Cardiac muscle cell (in vitro differentiated cells and primary cell): ENCODE measurements at regions not wholly inside any gene's neighbourhood (a gene's known extent, or its start where the extent isn't known, plus 50 kb on each side); places are given as distances from the start of the nearest gene placed in this dataset.

Experiments
- DNase-seq, 2 donors: peaks; one replicate each; pipeline versions ENCODE4 v3.0.0 to v3.0.0-alpha.2; 2010 to 2017; ENCODE audit warnings: low read depth in 1 of 2, low spot score in 1 of 2
- H3K27ac ChIP-seq: fragments of 200-600 bp; sonication (generic); 2 replicates; pipeline ENCODE4 v1.5.1; 2016
- H3K27me3 ChIP-seq: fragments of 200-600 bp; sonication (generic); 2 replicates; pipeline ENCODE4 v1.6.0; 2016; ENCODE audit warnings: control low read depth
- H3K36me3 ChIP-seq: fragments of 200-600 bp; sonication (generic); 2 replicates; pipeline ENCODE4 v1.5.1; 2016; ENCODE audit warnings: control low read depth
- H3K4me1 ChIP-seq: fragments of 200-600 bp; sonication (generic); 2 replicates; pipeline ENCODE4 v1.8.1; 2017; ENCODE audit warnings: low read depth, mild to moderate bottlenecking, mixed run types
- H3K4me3 ChIP-seq: fragments of 200-600 bp; sonication (generic); 2 replicates; pipeline ENCODE4 v1.5.1; 2016; ENCODE audit warnings: mild to moderate bottlenecking
- H3K9me3 ChIP-seq: fragments of 200-600 bp; sonication (generic); 2 replicates; pipeline ENCODE4 v1.5.1; 2017; ENCODE audit warnings: low read depth, mild to moderate bottlenecking, control low read depth
- TF ChIP-seq, protein P1 (sequence below): IDR thresholded peaks from 2 replicates; pipeline ENCODE4 v1.5.1; 2012; ENCODE audit warnings: low read depth, mild to moderate bottlenecking, low read length

DNA sequence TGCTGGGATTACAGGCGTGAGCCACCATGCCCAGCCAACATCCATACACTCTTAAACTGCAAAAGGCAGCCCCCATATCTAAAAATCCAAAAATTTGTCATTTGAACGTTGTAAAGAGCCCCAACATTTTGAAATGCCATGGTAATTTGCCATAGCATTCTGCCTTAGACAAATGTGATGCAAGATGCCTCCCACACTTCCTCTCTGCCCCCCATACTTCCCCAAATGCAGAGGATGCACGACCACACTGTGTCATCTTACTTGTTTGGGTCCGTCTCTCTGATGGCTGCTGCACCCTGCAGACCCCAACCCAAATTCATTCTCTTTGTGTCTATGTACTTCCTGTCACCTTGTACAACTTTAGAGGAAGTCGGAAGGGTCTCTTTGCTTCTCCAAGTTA is 1125.6 kb upstream of the AUTS2 start:
- H3K9me3 ChIP-seq, result no peaks in the 10 kb centered on the region
- TF ChIP-seq, protein P1, sequence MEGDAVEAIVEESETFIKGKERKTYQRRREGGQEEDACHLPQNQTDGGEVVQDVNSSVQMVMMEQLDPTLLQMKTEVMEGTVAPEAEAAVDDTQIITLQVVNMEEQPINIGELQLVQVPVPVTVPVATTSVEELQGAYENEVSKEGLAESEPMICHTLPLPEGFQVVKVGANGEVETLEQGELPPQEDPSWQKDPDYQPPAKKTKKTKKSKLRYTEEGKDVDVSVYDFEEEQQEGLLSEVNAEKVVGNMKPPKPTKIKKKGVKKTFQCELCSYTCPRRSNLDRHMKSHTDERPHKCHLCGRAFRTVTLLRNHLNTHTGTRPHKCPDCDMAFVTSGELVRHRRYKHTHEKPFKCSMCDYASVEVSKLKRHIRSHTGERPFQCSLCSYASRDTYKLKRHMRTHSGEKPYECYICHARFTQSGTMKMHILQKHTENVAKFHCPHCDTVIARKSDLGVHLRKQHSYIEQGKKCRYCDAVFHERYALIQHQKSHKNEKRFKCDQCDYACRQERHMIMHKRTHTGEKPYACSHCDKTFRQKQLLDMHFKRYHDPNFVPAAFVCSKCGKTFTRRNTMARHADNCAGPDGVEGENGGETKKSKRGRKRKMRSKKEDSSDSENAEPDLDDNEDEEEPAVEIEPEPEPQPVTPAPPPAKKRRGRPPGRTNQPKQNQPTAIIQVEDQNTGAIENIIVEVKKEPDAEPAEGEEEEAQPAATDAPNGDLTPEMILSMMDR, result no peak

GRCh38 chr7:68474661-68475216 is 1123.5 kb upstream of the AUTS2 start:
- Histone ChIP-seq H3K27me3 (no peaks in the 10 kb centered on the region), H3K4me3 (no peak overlapping the region), H3K4me1 (peaks cover 9% of the 10 kb centered on the region), H3K36me3 (no peaks in the 10 kb centered on the region), H3K9me3 (no peaks in the 10 kb centered on the region), H3K27ac (no peak overlapping the region)
- TF ChIP-seq, protein P1, result no peak
- no peak for DNase-seq

More for the DNA sequence above, 1125.6 kb upstream of the AUTS2 start:
- H3K4me1 ChIP-seq, result peaks cover 9% of the 10 kb centered on the region
- no peak overlapping the region for H3K27ac ChIP-seq
- DNase-seq, result no peak
- H3K4me3 ChIP-seq, result no peak overlapping the region
- no peaks in the 10 kb centered on the region for H3K36me3 ChIP-seq
- H3K27me3 ChIP-seq, result no peaks in the 10 kb centered on the region

DNA sequence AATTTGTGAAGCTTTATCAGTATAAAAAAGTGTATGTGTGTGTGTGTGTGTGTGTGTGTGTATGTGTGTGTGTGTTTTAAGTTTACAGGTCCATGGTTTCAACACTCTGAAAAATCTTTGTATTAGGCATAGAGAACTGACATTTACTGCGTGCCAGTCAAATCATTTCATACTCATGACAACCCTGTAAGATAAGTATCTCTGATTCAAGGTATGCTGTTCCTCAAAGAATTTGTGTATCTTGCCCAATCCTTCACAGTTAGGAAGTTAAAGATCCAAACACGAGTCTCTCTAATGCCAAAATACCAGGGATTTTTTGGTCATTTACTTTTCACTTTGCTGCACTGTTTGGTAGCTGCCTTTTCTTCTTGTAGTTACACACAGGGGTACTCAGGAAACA is 1121.3 kb upstream of the AUTS2 start:
- no peak for DNase-seq
- TF ChIP-seq, protein P1, result no peak
- H3K4me1 ChIP-seq, result peaks cover 1% of the 10 kb centered on the region
- H3K27ac ChIP-seq, result no peak overlapping the region
- H3K27me3 ChIP-seq, result no peaks in the 10 kb centered on the region
- H3K36me3 ChIP-seq, result no peaks in the 10 kb centered on the region
- H3K4me3 ChIP-seq, result no peak overlapping the region
- H3K9me3 ChIP-seq, result no peaks in the 10 kb centered on the region

DNA sequence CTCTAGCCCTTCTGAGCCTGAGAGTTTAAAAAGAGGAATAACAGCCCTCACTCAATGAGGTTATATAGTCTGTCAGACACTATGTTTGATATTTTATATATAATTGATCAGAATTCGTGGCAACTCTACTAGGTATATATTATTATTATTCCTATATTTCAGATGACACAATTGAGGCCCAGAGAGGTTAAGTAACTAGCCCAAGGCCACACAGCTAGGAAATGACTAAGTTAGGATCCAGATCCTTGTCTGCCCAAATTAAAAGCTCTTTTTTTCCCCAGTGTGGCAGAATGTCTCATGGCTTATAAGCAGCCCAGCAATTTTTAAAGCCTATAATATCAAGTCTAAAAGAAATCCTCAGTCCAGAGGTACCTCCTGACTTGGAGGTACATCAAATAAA is 1119.9 kb upstream of the AUTS2 start:
- Histone ChIP-seq H3K27me3 (no peaks in the 10 kb centered on the region), H3K4me1 (no peaks in the 10 kb centered on the region), H3K36me3 (no peaks in the 10 kb centered on the region), H3K27ac (no peak overlapping the region), H3K4me3 (no peak overlapping the region), H3K9me3 (no peaks in the 10 kb centered on the region)
- DNase-seq, result no peak
- TF ChIP-seq, protein P1, result no peak

DNA sequence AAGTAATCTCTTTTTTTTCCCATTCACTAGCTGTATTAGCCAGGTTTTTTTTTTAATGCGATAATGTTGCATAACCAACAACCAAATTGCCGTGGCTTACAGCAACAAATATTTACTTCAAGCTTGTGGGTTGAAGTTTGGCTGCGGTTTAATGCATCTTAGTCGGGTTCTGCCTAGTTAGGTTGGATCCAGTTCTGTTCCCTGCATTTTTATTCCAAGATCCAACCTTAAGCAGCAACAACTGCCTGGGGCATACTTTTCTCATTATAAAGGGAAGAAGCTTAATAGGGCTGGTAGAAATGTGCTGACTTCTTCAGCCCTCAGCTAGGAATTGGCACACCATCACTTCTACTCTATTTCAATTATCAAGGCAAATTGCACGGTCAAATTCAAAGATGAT is 1115.5 kb upstream of the AUTS2 start:
- H3K27me3 ChIP-seq, result no peaks in the 10 kb centered on the region
- H3K36me3 ChIP-seq, result no peaks in the 10 kb centered on the region
- TF ChIP-seq, protein P1, result no peak
- H3K4me1 ChIP-seq, result no peaks in the 10 kb centered on the region
- no peak overlapping the region for H3K4me3 ChIP-seq
- DNase-seq, result no peak
- H3K9me3 ChIP-seq, result no peaks in the 10 kb centered on the region
- no peak overlapping the region for H3K27ac ChIP-seq

DNA sequence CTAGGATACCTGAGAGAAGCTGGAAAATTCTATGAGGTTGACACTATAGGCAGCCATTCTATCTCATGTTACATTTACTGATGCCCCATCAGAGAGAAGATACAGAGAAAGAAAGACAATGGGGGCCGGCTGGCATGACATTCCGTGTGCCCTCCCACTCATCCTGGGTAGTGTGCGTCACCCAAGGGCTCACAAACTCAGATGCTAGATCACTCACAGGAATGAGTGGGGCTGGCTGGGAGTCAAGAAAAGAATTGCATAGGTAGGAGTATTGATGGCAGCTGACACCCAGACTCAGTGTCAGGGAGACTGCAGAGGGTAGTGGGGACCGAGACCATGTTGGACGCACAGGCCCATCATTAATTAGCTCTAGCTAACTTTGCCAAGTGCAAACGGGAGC is 1113.5 kb upstream of the AUTS2 start:
- no peak for DNase-seq
- H3K4me1 ChIP-seq, result no peaks in the 10 kb centered on the region
- TF ChIP-seq, protein P1, result no peak
- H3K9me3 ChIP-seq, result no peaks in the 10 kb centered on the region
- no peak overlapping the region for H3K27ac ChIP-seq
- no peak overlapping the region for H3K4me3 ChIP-seq
- no peaks in the 10 kb centered on the region for H3K36me3 ChIP-seq
- H3K27me3 ChIP-seq, result no peaks in the 10 kb centered on the region
